GM23338 (cell line): ENCODE measurements at regions not wholly inside any gene's neighbourhood (a gene's known extent, or its start where the extent isn't known, plus 50 kb on each side); places are given as distances from the start of the nearest gene placed in this dataset.
"Not testable (repeated sequence)": the region's sequence is repeated elsewhere in the genome, so short reads cannot be mapped to it uniquely, and the experiment has no call there.

ENCODE experiments used
- ATAC-seq: fragments of 200-7000 bp; cut with Tn5 transposase; 3 replicates; pipeline ENCODE4 v1.9.1; 2020
- DNase-seq: peaks from one replicate; pipeline ENCODE4 v3.0.0-alpha.2; 2015; ENCODE audit warnings: low spot score
- H2AFZ ChIP-seq: fragments of 200-600 bp; sonication (generic); 2 replicates; pipeline ENCODE4 v1.8.0; 2016; ENCODE audit warnings: antibody characterized with exemption, mild to moderate bottlenecking, moderate library complexity
- H3F3A ChIP-seq: fragments of 200-600 bp; sonication (generic); replicated peaks from 2 replicates; pipeline ENCODE4 v1.8.0; 2017; ENCODE audit warnings: antibody characterized with exemption, mixed run types, low read depth
- H3K27ac ChIP-seq: fragments of 200-600 bp; sonication (generic); 2 replicates; pipeline ENCODE4 v1.6.1; 2016; ENCODE audit warnings: low read depth
- H3K27me3 ChIP-seq: fragments of 200-600 bp; sonication (generic); 2 replicates; pipeline ENCODE4 v1.8.0; 2016; ENCODE audit warnings: mild to moderate bottlenecking, mixed run types, moderate library complexity; ENCODE audit not compliant: insufficient read depth
- H3K36me3 ChIP-seq: fragments of 200-600 bp; sonication (generic); 2 replicates; pipeline ENCODE4 v1.8.0; 2016; ENCODE audit warnings: mild to moderate bottlenecking; ENCODE audit not compliant: insufficient read depth
- H3K4me1 ChIP-seq: fragments of 200-600 bp; sonication (generic); 2 replicates; pipeline ENCODE4 v1.8.0; 2016; ENCODE audit warnings: mild to moderate bottlenecking, moderate library complexity; ENCODE audit not compliant: insufficient read depth
- H3K4me2 ChIP-seq: fragments of 200-600 bp; sonication (generic); 2 replicates; pipeline ENCODE4 v1.7.1; 2017; ENCODE audit warnings: mixed run types
- H3K4me3 ChIP-seq: fragments of 200-600 bp; sonication (generic); 2 replicates; pipeline ENCODE4 v1.6.1; 2016; ENCODE audit warnings: mixed run types
- H3K79me2 ChIP-seq: fragments of 200-600 bp; sonication (generic); replicated peaks from 2 replicates; pipeline ENCODE4 v1.8.0; 2017; ENCODE audit warnings: mild to moderate bottlenecking; ENCODE audit not compliant: insufficient read depth
- H3K9me2 ChIP-seq: fragments of 200-600 bp; sonication (generic); 2 replicates; pipeline ENCODE4 v1.8.0; 2017; ENCODE audit not compliant: insufficient read depth
- H4K20me1 ChIP-seq: fragments of 200-600 bp; sonication (generic); replicated peaks from 2 replicates; pipeline ENCODE4 v1.8.0; 2017; ENCODE audit warnings: mild to moderate bottlenecking; ENCODE audit not compliant: insufficient read depth
- H3K27ac Mint-ChIP-seq: 2 replicates; pipeline ENCODE4 v1.8.0; 2020; ENCODE audit warnings: inconsistent platforms, mild to moderate bottlenecking, moderate library complexity, mixed read lengths
- H3K27me3 Mint-ChIP-seq: 3 replicates; pipeline ENCODE4 v1.8.0; 2022; ENCODE audit warnings: low read depth, mild to moderate bottlenecking, moderate library complexity, mixed read lengths, inconsistent platforms; ENCODE audit not compliant: insufficient read depth, poor library complexity
- H3K36me3 Mint-ChIP-seq: 3 replicates; pipeline ENCODE4 v1.8.0; 2021; ENCODE audit warnings: low read depth, mild to moderate bottlenecking, inconsistent platforms, moderate library complexity, mixed read lengths
- H3K4me1 Mint-ChIP-seq: 3 replicates; pipeline ENCODE4 v1.8.0; 2020; ENCODE audit warnings: mild to moderate bottlenecking, inconsistent platforms, mixed read lengths
- H3K4me3 Mint-ChIP-seq: 3 replicates; pipeline ENCODE4 v1.8.0; 2021; ENCODE audit warnings: moderate library complexity, mild to moderate bottlenecking, inconsistent platforms, mixed read lengths
- H3K9me3 Mint-ChIP-seq: 3 replicates; pipeline ENCODE4 v1.8.0; 2020; ENCODE audit warnings: moderate library complexity, mild to moderate bottlenecking, inconsistent platforms, mixed read lengths

DNA sequence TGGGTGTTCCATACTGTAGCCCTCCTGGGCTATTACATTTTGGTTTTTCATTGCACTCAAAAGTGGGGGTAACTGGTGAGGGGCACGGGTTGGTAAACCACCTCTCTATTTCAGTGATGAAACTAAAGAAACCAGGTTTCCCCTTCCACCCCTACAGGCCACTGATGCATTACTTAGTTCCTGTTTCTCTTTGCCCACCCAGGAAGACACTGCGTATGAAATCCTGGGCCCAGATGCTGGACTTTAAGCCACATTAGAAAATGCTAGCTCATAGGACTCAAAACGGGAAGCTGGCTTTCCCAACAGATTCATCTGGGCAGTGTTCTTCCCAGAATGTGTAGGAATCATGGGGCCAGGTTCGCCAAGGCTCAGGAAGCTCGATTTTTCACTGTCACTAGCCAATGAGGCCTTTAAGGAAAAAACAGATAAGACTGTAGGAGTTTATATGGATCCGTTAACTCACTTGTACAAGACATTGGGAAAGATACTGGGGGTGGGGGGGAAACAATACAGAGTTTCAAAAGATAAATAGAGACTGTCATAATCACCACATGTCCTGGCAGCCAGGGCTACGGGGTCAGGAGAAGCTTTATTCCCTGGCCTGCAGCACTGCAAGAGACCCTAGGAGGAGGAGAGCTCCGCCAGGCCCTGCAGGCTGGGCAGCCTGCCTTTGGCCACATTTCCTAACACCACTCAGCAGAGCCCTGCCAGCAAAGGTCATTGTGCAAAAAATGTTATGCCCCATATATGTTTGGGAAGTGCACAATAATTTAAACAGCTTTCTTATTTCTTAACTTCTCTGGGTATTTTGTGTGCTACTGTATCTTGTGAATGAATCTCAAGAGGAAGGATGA lies 228.5 kb upstream of the PLGLB2 start:
- H3K79me2 ChIP-seq, result not testable (repeated sequence)

GRCh38 chr2:87521057-87521456 lies 226.8 kb upstream of the PLGLB2 start:
- not testable (repeated sequence) for H3K36me3 ChIP-seq, H3K9me3 Mint-ChIP-seq, H3F3A ChIP-seq, H3K27me3 Mint-ChIP-seq, H3K4me1 ChIP-seq, DNase-seq, H3K9me2 ChIP-seq, H3K27ac Mint-ChIP-seq, H3K4me3 Mint-ChIP-seq, H3K27me3 ChIP-seq, H3K79me2 ChIP-seq, H2AFZ ChIP-seq, H3K4me3 ChIP-seq, H3K4me1 Mint-ChIP-seq, H3K36me3 Mint-ChIP-seq, H3K4me2 ChIP-seq, H3K27ac ChIP-seq, ATAC-seq, H4K20me1 ChIP-seq

More for the DNA sequence above, 228.5 kb upstream of the PLGLB2 start:
- not testable (repeated sequence) for H3K27ac ChIP-seq, H3K27me3 Mint-ChIP-seq, H4K20me1 ChIP-seq, H2AFZ ChIP-seq, H3K9me2 ChIP-seq, H3K36me3 ChIP-seq, H3K27ac Mint-ChIP-seq, H3K4me2 ChIP-seq, H3K36me3 Mint-ChIP-seq, H3K4me1 ChIP-seq, H3K4me3 Mint-ChIP-seq, DNase-seq, H3K9me3 Mint-ChIP-seq, H3K4me3 ChIP-seq, H3F3A ChIP-seq, ATAC-seq, H3K27me3 ChIP-seq, H3K4me1 Mint-ChIP-seq

GRCh38 chr2:87521489-87521888 lies 226.4 kb upstream of the PLGLB2 start:
- H3F3A ChIP-seq, H3K27ac Mint-ChIP-seq, H3K27me3 ChIP-seq, H3K9me2 ChIP-seq, H4K20me1 ChIP-seq, H2AFZ ChIP-seq, H3K9me3 Mint-ChIP-seq, H3K36me3 Mint-ChIP-seq, ATAC-seq, DNase-seq, H3K4me3 ChIP-seq, H3K36me3 ChIP-seq, H3K79me2 ChIP-seq, H3K27ac ChIP-seq, H3K4me3 Mint-ChIP-seq, H3K4me1 ChIP-seq, H3K4me1 Mint-ChIP-seq, H3K4me2 ChIP-seq, H3K27me3 Mint-ChIP-seq: not testable (repeated sequence)

GRCh38 chr2:87524619-87525188 lies 223.2 kb upstream of the PLGLB2 start:
- not testable (repeated sequence) for H3K27me3 ChIP-seq, H3K4me1 ChIP-seq, H2AFZ ChIP-seq, H3F3A ChIP-seq, H4K20me1 ChIP-seq, H3K4me2 ChIP-seq, H3K27ac Mint-ChIP-seq, H3K36me3 Mint-ChIP-seq, H3K36me3 ChIP-seq, DNase-seq, H3K79me2 ChIP-seq, H3K4me1 Mint-ChIP-seq, H3K27ac ChIP-seq, H3K9me2 ChIP-seq, ATAC-seq, H3K9me3 Mint-ChIP-seq, H3K4me3 ChIP-seq, H3K4me3 Mint-ChIP-seq, H3K27me3 Mint-ChIP-seq

DNA sequence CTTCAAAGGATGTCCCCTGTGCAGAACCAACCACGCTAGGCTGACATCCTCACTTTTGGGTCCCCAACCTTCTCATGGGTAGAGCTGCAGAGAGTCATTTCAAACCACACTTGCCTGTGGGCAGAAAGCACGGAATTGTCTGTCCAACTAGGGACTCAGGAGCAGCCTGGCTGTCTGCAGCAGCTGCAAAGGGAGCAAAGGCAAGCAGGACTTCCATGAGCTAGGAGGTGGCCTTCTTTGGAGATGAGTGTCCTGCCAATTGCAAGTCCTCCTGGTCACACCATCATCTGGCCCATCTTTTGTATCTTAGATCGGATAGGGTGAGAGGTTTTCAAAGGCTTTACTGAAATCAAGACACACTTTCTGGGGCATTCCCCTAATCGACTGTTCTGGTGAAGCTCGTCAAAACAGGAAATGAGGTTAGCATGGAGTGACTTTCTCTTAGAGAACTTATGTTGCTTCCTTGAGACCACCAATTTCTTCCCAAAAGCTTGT lies 222.3 kb upstream of the PLGLB2 start:
- H2AFZ ChIP-seq, ATAC-seq, H3K79me2 ChIP-seq, DNase-seq, H3K27ac ChIP-seq, H3K4me2 ChIP-seq, H3K27me3 Mint-ChIP-seq, H3K4me3 ChIP-seq, H3K9me2 ChIP-seq, H3K9me3 Mint-ChIP-seq, H3F3A ChIP-seq, H3K36me3 ChIP-seq, H3K4me3 Mint-ChIP-seq, H3K27ac Mint-ChIP-seq, H4K20me1 ChIP-seq, H3K4me1 Mint-ChIP-seq, H3K27me3 ChIP-seq, H3K36me3 Mint-ChIP-seq, H3K4me1 ChIP-seq: not testable (repeated sequence)

DNA sequence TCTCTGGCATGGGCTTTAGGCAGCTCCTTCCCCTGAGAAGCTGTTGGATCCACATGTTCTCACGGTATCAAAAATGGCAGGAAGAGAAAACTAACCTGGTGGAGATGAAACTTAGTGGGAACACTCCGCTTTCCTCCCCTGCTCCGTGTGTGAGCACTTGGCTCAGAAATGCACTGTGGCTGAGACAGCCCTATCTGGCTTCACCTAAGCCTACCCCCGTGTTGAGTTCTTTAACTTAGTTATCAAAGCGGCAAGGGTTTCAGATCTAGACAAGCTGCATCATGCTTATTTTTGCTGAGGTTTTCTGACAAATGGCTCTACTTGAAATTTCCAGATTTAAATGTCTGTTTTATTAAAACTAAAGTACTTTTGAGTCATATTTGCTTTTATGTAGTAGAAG lies 221.6 kb upstream of the PLGLB2 start:
- not testable (repeated sequence) for H3K4me1 Mint-ChIP-seq

More for the DNA sequence above, 221.6 kb upstream of the PLGLB2 start:
- not testable (repeated sequence) for H3K36me3 Mint-ChIP-seq, H3K4me3 Mint-ChIP-seq, H3F3A ChIP-seq, H3K79me2 ChIP-seq, H4K20me1 ChIP-seq, H3K27me3 Mint-ChIP-seq, H3K4me2 ChIP-seq, H3K27me3 ChIP-seq, H3K9me3 Mint-ChIP-seq, H3K4me3 ChIP-seq, H3K36me3 ChIP-seq, H3K9me2 ChIP-seq, H3K4me1 ChIP-seq, DNase-seq, ATAC-seq, H3K27ac Mint-ChIP-seq, H2AFZ ChIP-seq, H3K27ac ChIP-seq
